ENCODE measurements at regions not wholly inside any gene's neighbourhood (a gene's known extent, or its start where the extent isn't known, plus 50 kb on each side); places are given as distances from the start of the nearest gene placed in this dataset.

DNA sequence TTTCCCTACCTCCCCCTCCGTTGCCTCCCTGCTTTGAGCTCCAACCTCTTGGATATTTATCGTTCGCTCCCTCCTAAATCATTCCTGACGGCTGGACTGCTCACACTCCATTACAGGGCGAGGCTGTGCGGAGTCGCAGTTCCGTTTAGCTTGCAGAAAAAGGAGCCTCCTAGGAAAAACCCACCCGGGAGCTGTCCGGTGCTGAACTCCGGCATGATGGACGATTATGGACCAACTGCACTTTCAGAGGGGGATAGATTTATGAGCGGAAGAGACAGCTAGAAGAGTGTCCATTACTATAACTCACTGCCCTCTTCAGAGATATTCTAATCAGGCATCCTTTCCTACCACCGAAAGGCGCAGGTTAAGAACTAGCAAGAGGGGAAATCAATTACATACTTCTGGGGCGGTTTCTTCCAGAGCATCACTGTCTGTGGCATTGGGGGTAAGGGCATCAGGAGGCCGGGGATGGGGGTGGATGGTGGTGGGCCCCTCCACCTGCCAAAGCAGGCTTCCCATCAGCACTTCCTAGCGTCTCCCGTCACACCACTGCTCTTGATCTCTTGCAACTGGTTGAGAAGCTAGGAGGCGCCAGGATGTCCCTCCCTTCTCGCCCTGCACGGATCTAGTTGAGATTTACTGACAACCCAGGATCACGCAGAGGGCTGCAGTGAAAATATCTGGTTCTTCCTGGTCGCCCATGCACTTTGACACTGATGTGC is 251.2 kb downstream of the ENGASE start:
- intact Hi-C loops (cut with micrococcal nuclease), result no loop called here

DNA sequence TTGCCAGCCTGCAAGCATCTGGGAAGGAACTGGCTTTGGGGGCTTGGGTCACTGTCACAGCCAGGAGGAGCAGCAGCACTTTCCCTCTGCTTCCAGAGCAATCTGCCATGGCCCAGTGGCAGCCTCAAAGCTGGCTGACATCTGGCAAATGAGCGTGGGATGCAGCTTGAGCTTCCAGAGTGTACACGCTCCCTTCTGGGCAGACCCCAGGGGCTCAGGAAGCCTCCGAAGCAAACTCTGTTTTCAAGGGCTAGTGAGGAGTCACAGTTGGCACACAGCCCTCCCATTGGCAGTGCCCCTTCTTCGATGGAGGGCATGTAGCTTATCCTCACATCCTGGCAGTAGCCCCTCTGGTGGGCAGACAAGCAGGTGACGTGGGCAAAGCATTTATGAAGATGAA is 249.6 kb downstream of the ENGASE start:
- intact Hi-C loops (cut with micrococcal nuclease), result no loop called here

DNA sequence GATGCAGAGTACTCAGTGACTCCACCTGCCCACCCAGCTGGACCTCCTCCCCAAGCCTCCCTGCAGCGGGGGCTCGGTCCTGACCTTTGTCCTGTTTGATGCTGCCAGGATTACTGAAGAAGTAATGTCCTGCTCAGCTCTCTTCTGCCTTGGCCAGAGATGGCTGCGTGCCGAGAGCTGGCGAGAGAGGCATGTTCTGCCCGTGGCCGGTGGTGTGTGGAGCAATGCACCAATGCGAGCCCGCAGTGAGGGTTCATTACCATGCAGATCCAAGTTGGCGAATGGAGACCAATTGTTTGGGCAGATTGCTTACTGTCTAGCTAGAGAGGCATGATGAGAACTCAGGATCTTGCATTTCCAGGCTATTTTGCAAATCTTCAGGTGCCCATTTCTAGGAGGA is 248.9 kb downstream of the ENGASE start:
- intact Hi-C loops (cut with micrococcal nuclease), result no loop called here

DNA sequence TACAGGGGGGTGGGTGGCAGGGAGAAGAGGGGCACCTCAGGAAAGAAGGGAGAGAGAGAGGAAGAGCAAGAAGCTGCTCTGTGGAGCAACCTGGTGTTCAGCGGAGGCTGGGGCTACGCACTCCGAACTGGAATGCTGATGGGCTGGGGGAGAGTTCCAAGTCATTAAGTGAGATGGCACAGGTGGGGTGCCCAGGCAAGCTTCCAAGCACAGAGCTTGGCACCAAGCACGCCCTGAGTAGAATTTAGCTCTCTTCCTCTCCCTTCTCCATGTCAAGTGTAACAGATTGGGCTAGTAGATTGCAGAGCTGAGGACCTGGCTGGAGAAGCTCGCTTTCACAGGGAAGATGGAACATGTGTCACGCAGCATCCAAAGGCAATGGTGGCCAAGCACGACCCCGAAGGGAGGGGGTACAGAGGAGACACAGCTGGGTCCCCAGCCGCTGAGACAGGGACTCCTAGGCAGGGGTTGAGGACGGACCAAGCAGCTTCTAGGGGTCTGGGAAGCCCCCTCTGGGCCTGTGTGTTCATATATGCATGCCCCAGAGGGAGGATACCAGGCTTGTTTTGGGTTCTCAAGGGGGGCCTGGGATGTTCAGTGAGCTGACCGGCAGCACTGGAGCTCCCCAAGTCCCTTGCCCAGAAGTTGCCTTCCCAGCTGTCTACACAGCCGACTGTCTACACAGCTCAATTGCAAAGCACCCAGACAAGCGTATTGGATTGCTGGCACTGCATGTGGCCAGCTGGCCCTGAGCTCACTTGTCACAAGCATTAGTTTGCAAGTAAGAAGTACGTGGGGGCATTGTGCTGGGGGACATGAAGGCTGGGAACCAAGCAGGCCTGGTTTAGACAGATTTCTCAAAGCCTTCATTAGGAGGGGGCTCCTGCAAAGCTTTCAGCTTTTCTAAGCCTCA is 247.8 kb downstream of the ENGASE start:
- intact Hi-C loops (cut with micrococcal nuclease), result no loop called here

DNA sequence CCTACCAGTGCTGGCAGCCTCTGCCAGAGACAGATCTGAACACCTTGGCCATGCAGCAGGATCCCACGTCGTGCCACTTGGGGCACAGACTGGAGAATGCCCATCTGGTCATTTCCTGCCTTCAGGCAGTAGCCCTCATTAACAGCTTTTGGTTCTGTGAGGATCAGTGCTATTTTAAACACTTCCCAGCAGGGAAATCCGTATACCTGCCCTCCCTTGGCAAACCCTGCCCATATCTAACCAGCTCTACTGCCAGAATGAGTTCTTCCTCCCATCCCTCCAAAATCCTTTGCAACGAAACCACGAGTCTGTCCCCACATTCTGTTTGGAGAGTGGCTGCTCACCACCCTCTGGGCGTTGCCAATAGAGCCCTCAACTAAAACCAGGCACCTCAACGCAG is 245.7 kb downstream of the ENGASE start:
- intact Hi-C loops (cut with micrococcal nuclease), result no loop called here

DNA sequence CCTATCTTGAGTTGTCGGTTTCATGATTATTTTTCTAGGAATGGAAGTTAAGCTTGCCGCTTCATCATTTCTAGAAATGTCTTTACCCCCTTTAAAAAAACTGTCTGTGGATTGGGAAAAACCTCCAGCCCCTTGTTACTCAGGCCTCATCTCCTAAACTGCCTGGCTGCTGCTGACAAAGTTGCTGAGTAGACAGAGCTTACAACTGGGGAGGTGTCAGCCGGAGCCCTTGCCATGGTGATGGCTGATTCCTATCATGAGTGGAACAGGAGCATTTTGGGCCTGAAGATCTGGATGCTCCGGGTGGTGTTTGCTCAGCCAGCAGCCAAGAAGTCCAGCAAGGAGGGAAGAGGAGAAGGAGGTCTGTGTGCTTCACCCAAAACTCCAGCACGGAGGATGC is 243.3 kb downstream of the ENGASE start:
- intact Hi-C loops (cut with micrococcal nuclease), result no loop called here

DNA sequence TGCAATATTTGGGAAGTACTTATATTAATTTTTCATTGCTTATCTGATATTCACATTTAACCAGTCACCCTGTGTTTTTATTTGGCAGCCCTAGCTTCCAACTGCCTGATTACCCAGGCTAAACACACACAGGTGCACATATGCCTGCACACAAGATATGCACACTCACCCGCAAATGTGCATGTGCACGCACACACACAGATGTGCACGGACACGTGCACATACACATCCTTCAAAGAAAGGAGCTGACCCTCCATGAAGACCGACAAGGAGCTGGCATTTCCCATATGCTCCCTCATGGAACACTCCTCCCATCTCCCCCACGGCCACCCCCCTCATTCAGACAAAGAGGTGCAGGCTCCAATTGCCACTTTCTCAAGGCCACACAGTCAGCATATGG is 242.2 kb downstream of the ENGASE start:
- intact Hi-C loops (cut with micrococcal nuclease), result no loop called here

DNA sequence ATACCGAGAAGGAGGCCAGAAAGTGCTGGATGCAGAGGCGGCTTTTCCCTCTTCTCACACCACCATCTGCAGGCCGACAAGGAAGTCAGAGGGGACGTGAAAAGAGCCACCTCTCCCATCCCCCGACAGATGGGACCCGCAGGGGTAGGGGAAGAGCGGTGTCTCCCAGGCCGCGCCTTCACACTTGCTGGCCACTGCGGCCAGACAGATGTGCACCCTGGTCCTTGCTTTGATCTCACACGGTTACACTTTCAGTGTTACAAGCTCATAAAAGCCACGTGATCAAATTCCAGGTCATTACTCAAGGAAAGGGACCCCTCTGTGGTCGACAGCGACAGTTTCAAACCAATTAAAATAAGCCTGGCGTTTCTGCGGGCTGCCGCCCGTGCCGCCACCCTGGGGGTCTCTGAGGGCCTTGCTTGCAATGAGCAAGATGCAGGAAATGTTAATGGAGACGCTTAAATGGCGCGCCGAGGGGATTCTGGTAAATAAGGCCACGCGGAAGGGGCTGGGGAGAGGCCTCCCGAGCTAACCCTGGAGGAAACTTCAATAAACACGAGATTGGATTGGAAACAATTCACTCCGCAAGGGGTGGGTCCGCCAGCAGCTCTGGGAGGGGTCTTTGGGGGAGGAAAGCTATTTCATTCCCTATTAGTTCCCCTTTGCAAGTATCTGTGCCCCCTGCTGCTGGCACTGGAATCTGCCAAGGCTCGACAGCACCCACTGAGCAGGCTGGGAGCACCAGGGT is 240.9 kb downstream of the ENGASE start:
- intact Hi-C loops (cut with micrococcal nuclease), result no loop called here

DNA sequence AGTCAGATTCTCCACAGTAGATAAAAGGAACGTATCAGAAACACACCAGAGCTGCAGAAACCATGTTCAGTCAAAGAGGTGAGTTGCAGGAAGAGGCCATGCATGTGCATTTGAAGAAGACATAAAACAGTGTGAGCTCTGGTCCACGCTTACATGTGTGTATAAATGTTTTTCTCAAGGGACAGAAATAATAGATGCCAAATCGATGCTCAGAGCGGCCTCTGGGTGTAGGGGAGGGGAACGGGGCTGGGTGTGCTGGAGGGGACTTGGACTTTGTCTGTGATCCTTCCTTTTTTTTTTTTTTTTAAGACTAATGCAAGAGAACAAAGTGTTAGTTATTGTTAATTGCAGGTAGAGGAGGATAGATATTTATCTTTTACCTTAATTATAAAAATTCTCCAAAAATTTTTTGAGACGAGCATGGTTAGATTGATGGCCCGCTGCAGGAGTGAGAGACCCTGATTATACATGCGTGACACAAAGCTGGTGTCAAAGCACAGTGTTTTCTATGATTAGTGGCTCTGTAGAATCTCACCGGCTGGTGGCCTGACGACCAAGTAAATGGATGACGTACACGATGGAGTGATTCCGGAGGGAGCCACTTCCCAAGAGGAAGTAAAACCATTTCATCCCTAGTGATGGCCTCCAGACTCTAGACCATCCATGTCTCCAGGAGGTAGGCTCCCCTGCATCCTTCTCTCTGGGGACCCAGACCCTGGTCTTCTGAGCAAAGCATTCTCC is 240.2 kb downstream of the ENGASE start:
- intact Hi-C loops (cut with micrococcal nuclease), result no loop called here

DNA sequence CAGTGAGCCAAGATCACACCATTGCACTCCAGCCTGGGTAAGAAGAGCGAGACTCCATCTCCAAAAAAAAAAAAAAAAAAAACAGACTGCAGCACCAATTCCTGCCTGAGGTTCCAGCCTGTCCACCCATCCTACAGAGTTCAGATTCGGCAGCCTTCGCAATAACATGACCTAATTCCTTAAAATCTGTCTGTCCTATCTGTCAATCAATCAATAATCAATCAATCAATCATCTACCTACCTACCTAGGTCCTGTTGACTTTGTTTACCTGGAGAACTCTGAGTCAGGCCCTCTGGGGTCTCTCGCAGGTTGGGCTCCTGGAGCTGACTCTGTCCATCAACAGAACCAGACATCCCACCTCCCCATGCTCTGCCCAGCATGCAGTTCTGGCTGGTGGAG is 236.7 kb downstream of the ENGASE start:
- intact Hi-C loops (cut with micrococcal nuclease), result no loop called here

DNA sequence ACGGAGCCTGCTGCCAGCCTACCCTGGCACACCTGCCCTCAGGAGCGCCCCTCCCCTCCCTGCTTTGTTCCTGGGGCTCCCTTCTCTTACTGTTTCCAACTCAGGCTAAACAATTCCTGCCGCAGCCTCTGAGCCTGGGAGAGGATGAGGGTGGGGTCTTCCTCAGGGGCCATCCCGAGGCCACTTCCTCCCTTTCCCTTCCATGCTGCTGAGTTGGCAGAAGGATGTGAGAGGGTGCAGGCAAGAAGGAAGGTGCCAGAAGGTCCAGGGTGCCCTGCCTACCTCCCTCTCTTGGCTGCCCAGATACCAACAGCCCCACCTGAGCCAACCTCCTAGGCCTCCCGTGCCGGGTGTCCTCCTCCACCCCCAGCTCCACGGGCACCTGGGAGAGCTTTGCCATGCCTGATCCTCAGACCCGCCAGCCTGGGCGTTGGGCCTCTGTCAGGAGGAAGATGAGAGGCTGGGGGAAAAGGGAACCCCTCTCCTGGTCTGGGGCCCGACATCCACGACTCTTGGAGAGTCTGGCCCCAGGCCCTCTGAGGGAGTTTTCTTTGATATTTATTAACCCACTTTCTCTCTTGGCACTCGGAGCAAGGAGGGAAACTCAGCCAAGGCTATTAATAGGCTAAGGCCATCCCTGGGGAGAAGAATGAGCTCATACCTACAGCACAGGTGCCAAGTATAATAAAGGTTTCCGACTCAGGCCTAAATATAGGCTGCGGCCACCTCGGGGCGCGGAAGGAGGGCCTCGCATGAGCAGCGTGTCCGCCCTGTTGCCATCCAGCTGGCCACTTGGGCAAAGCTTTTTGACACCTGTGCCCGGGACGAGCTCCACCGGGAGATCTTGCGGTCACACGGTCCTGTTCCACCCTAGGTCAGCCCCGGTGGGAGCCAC is 232.0 kb downstream of the ENGASE start:
- intact Hi-C loops (cut with micrococcal nuclease), result no loop called here

DNA sequence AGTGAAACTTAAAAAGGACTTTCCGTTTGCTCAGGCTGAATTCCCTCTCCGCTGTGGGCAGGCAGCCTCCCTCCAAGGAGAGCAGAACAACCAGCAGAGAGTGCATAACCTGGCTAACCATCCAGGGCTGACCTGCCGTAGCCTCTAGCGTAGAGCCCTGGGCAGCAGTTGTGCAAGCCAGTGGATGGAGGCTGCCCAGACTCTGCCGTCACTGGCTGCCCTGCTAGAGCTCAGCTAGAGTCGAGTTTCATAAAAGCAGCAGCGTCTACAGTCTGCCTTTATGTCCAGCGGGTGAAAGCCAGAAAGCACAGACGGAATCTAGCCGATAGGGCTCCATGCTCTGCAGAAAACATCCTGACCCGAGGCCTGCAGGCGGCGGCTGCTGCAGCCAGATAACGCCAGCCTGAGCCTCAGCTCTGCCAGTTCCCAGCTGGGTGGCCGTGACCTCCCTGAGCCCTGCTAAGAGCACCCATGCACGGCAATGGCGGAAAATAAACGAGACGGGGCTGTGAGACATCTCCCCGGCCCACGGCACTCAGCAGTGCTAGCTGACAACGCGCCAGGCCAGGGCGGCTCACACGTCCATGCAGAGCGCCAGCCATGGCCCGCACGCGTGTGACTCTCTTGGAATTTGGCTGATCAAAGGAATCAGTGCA is 231.3 kb downstream of the ENGASE start:
- intact Hi-C loops (cut with micrococcal nuclease), result no loop called here

DNA sequence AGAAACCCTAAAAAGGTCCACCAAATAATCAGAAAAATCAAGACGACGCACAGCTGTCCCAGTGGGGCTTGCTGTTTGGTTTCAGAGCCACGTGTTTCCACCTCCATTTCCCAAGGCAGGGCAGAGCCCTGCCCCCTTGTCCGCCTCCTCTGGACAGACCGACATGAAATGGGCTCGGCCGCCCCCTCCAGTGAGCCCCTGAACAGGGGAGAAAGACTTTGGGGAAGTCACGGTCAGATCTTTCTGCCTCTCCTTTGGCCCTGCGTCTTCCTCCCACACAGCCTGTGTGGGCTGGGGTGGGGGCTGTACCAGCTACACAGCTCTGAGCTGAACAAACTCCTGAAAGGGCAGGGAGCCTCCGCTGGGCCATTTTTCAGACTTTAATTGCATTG is 230.7 kb downstream of the ENGASE start:
- intact Hi-C loops (cut with micrococcal nuclease), result no loop called here

DNA sequence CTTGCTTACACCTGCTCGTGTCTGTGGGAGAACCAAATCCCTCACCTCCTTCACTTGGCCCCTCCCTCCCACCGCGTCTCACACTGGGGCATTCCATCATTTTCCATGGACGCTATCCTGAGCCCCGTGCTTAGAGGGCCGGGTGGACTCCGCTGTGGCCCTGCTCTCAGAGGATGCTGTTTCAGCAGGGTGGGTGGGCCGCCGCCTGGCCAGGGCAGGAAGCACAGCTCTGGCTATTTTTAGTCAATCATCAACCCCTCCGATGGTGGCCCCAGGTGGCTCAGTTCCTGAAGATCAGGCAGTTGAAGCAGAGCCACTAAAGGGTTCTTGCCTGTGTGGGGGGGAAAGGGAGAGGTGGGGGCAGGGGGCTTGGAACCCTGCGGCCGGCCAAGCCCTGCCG is 230.3 kb downstream of the ENGASE start:
- intact Hi-C loops (cut with micrococcal nuclease), result no loop called here

DNA sequence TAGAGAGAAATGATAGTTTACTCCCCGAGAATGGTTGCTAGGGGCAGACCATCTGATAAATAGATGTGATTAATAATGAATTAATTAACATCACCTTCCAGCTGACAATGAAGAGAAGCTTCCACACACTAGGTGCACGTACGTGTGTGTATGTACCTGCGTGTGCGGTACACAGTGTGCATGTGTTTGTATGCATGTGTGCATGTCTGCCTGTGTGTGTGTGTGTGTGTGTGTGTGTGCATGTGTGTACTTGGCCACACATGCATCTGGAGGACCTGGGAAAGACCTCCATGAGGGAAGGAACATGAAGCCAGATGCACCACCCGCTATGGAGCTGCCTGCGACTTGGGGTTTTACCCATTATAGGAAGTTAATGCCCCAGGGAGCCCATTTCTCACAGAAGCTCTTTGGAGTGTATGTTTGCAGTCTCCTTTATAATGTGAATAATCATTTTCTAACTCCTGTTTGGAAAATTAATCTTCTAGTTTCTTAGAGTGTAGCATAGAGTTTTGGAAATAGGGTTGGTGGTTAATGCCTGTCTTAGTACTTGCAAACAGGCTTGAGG is 229.1 kb downstream of the ENGASE start:
- intact Hi-C loops (cut with micrococcal nuclease), result no loop called here

DNA sequence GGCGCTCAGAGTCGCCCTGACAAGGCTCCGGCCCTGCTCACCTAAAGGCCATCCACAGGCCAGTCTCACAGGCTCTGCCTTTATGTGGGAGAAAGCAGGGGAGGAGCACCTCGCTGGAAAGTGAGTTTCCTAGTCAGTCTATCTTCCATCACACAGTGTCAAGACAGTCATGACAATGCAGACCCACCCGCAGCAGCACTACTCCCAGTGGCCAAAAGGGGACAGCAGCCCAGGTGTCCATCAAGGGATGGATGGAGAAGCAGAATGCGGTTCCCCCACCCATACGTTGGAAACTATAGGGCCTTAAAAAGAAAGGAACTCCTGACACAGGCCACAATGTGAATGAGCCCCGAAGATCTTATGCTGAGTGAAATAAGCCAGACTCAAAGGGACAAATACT is 226.8 kb downstream of the ENGASE start:
- intact Hi-C loops (cut with micrococcal nuclease), result no loop called here

DNA sequence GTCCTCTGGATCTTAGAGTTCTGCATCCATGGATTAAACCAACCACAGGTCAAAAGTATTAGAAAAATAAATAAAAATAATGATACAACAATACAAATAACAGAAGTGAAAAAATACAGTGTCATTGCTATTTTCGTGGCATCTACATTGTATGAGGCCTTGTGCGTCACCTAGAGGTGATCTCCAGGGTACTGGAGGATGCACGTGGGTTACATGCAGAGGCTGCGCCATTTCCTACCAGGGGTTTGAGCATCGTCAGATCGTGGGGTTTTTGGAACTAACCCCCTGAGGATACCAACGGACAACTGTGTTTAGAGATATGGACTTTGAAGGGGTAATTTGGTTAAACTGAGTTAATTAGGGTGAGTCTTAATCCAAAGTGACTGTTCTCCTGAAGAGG is 224.7 kb downstream of the ENGASE start:
- intact Hi-C loops (cut with micrococcal nuclease), result no loop called here

DNA sequence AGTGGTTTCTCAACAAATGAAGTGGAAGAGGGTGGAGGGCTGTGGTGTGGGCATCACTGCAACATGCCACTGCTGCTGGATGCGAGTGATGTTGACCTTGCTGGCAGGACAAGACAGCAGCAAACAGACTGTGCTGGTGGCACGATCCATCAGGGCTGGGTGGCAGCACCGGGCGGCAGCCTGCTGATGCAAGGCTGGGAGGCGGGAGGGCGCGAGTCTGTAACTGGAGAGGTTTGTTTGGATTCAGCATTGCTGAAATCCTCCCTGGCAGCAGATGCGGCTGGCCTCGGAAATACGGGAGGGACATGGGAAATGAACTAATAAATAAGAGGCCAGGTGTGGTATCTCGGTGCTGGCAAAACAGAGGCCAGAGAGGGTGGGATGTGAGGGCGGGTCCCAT is 224.2 kb downstream of the ENGASE start:
- intact Hi-C loops (cut with micrococcal nuclease), result no loop called here

DNA sequence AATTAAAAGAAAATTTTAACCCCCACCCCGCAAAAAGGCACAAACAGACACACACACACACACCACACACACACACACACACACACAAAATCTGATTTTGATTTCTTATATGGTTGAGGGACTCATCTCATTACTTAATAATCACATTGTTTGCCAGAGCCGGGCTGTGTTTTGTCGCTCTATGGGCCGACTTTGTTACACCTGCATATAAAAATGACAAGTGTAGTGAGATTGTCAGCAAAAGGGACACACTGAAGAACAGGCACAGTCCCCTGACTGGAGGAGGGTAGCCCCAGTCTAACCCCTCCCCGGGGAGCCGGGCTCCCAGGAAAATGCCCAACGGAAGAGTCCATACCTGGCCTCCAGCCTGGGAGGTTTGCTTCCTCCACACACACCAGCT is 221.6 kb downstream of the ENGASE start:
- intact Hi-C loops (cut with micrococcal nuclease), result no loop called here

DNA sequence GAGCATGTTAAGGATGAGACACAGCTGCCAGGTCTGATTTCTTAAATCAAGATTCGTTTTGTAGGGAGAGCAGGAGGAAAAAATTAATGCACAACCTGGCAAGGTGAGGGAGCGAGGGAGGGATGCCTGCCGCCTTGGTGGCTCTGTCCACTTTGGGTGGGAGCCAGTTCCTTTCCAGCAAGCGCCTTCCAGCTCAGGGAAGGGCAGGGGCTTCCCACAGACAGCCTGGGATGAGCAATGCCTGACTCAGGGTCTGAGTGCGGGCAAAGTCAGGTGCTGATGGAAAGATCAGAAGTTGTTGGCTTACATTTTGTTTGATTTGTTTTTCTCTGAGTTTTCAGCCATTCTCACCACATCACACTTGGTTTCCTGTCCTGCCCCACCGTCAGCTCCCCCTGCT is 220.7 kb downstream of the ENGASE start:
- intact Hi-C loops (cut with micrococcal nuclease), result no loop called here
